Natural killer cell treated with Interleukin-12 subunit alpha and Interleukin-12 subunit beta and Interleukin-15 and Interleukin-18, amount 100 ng/mL, for 72 hours (primary cell): ENCODE measurements at regions not wholly inside any gene's neighbourhood (a gene's known extent, or its start where the extent isn't known, plus 50 kb on each side); places are given as distances from the start of the nearest gene placed in this dataset.
A peak's percentile ranks its signal among the peaks of the same experiment; 100 is the strongest.
"Not testable (repeated sequence)": the region's sequence is repeated elsewhere in the genome, so short reads cannot be mapped to it uniquely, and the experiment has no call there.

Experiments used
- ATAC-seq, 2 donors: fragments of 150-1000 bp; cut with Tn5 transposase in 1 of 2; sonication (Bioruptor Pico), chemical (Tn5 transposase) in 1 of 2; 2 replicates each; pipeline ENCODE4 v1.10.0; 2021
- DNase-seq: peaks from one replicate; pipeline ENCODE4 v3.0.0; 2022; ENCODE audit warnings: low spot score
- H3K27ac Mint-ChIP-seq, 2 donors: 1 replicate in 1 of 2; 2 replicates in 1 of 2; pipeline ENCODE4 v1.8.0; 2022; ENCODE audit warnings: mixed read lengths in 2 of 2, mild to moderate bottlenecking in 1 of 2, moderate library complexity in 1 of 2
- H3K27me3 Mint-ChIP-seq, 2 donors: 1 replicate in 1 of 2; 2 replicates in 1 of 2; pipeline ENCODE4 v1.8.0; 2022; ENCODE audit warnings: mixed read lengths in 2 of 2
- H3K36me3 Mint-ChIP-seq: one replicate; pipeline ENCODE4 v1.8.0; 2022; ENCODE audit warnings: mixed read lengths
- H3K4me1 Mint-ChIP-seq, 2 donors: 1 replicate in 1 of 2; 2 replicates in 1 of 2; pipeline ENCODE4 v1.8.0; 2022; ENCODE audit warnings: low read depth in 2 of 2, mixed read lengths in 2 of 2, mild to moderate bottlenecking in 1 of 2
- H3K4me3 Mint-ChIP-seq: one replicate; pipeline ENCODE4 v1.8.0; 2022; ENCODE audit warnings: mixed read lengths
- H3K9me3 Mint-ChIP-seq: 2 replicates; pipeline ENCODE4 v1.8.0; 2022; ENCODE audit warnings: mixed read lengths

GRCh38 chr16:13631213-13631767, 288.7 kb upstream of the ERCC4 start:
- no peak overlapping the region for H3K4me3 Mint-ChIP-seq
- DNase-seq (no peak), ATAC-seq (no peak)
- H3K36me3 Mint-ChIP-seq = no peaks in the 10 kb centered on the region
- peaks cover 4% of the 10 kb centered on the region for H3K9me3 Mint-ChIP-seq
- no peak overlapping the region for H3K27ac Mint-ChIP-seq
- H3K27me3 Mint-ChIP-seq = no peaks in the 10 kb centered on the region
- no peaks in the 10 kb centered on the region for H3K4me1 Mint-ChIP-seq

- peaks cover 8% of the 10 kb centered on the region for H3K9me3 Mint-ChIP-seq
- DNase-seq = no peak
Measured at GRCh38 chr16:13631916-13632315, 288.0 kb upstream of the ERCC4 start.

GRCh38 chr16:13632504-13632903, 287.4 kb upstream of the ERCC4 start:
- H3K27ac Mint-ChIP-seq, H3K27me3 Mint-ChIP-seq, H3K4me3 Mint-ChIP-seq, H3K4me1 Mint-ChIP-seq, H3K9me3 Mint-ChIP-seq, DNase-seq, ATAC-seq, H3K36me3 Mint-ChIP-seq: not testable (repeated sequence)

More at GRCh38 chr16:13631916-13632315, 288.0 kb upstream of the ERCC4 start:
- H3K4me3 Mint-ChIP-seq = no peak overlapping the region
- no peak overlapping the region for H3K27ac Mint-ChIP-seq
- no peaks in the 10 kb centered on the region for H3K4me1 Mint-ChIP-seq
- no peak for ATAC-seq
- H3K27me3 Mint-ChIP-seq = no peaks in the 10 kb centered on the region
- no peaks in the 10 kb centered on the region for H3K36me3 Mint-ChIP-seq

- Mint-ChIP-seq H3K4me3 (no peak overlapping the region), H3K36me3 (no peaks in the 10 kb centered on the region), H3K4me1 (no peaks in the 10 kb centered on the region), H3K27ac (no peak overlapping the region), H3K27me3 (no peaks in the 10 kb centered on the region), H3K9me3 (peaks cover 12% of the 10 kb centered on the region)
- no peak for DNase-seq
- ATAC-seq = no peak
Measured at GRCh38 chr16:13633391-13633861, 286.5 kb upstream of the ERCC4 start.

- ATAC-seq = no peak
- Mint-ChIP-seq H3K36me3 (no peaks in the 10 kb centered on the region), H3K9me3 (peaks cover 12% of the 10 kb centered on the region), H3K4me3 (no peak overlapping the region), H3K27me3 (no peaks in the 10 kb centered on the region), H3K27ac (no peak overlapping the region), H3K4me1 (no peaks in the 10 kb centered on the region)
- no peak for DNase-seq
Measured at GRCh38 chr16:13634253-13634652, 285.7 kb upstream of the ERCC4 start.

GRCh38 chr16:13634959-13635358, 285.0 kb upstream of the ERCC4 start:
- Mint-ChIP-seq H3K27me3 (no peaks in the 10 kb centered on the region), H3K4me3 (no peak overlapping the region), H3K36me3 (no peaks in the 10 kb centered on the region), H3K27ac (no peak overlapping the region), H3K9me3 (peaks cover 12% of the 10 kb centered on the region), H3K4me1 (no peaks in the 10 kb centered on the region)
- DNase-seq (no peak), ATAC-seq (no peak)

- Mint-ChIP-seq H3K4me3 (no peak overlapping the region), H3K27ac (no peak overlapping the region), H3K36me3 (no peaks in the 10 kb centered on the region), H3K9me3 (peaks cover 18% of the 10 kb centered on the region), H3K27me3 (no peaks in the 10 kb centered on the region), H3K4me1 (no peaks in the 10 kb centered on the region)
- DNase-seq (no peak), ATAC-seq (no peak)
Measured at GRCh38 chr16:13638218-13638617, 281.7 kb upstream of the ERCC4 start.

GRCh38 chr16:13643412-13643811, 276.5 kb upstream of the ERCC4 start:
- peak; percentile 28 to 46 for ATAC-seq
- Mint-ChIP-seq H3K4me3 (no peak overlapping the region), H3K36me3 (no peaks in the 10 kb centered on the region), H3K9me3 (peaks cover 10% of the 10 kb centered on the region), H3K27ac (no peak overlapping the region), H3K27me3 (peaks cover 4 to 7% of the 10 kb centered on the region in 2 donors), H3K4me1 (no peaks in the 10 kb centered on the region)
- no peak for DNase-seq

GRCh38 chr16:13645601-13646245, 274.2 kb upstream of the ERCC4 start:
- DNase-seq (no peak), ATAC-seq (no peak)
- Mint-ChIP-seq H3K9me3 (peaks cover 13% of the 10 kb centered on the region), H3K4me1 (no peaks in the 10 kb centered on the region), H3K27me3 (peaks cover 4 to 7% of the 10 kb centered on the region in 2 donors), H3K36me3 (no peaks in the 10 kb centered on the region), H3K4me3 (no peak overlapping the region), H3K27ac (no peak overlapping the region)

GRCh38 chr16:13660807-13661206, 259.1 kb upstream of the ERCC4 start:
- H3K27me3 Mint-ChIP-seq = no peaks in the 10 kb centered on the region
- no peak for ATAC-seq
- no peak overlapping the region for H3K27ac Mint-ChIP-seq
- H3K4me3 Mint-ChIP-seq = no peak overlapping the region
- H3K4me1 Mint-ChIP-seq = no peaks in the 10 kb centered on the region
- no peaks in the 10 kb centered on the region for H3K36me3 Mint-ChIP-seq
- no peak for DNase-seq
- peaks cover 4% of the 10 kb centered on the region for H3K9me3 Mint-ChIP-seq

- peaks cover 11% of the 10 kb centered on the region for H3K9me3 Mint-ChIP-seq
- no peak for DNase-seq
- H3K36me3 Mint-ChIP-seq = no peaks in the 10 kb centered on the region
- no peak overlapping the region for H3K4me3 Mint-ChIP-seq
- no peaks in the 10 kb centered on the region for H3K27me3 Mint-ChIP-seq
- H3K27ac Mint-ChIP-seq = no peak overlapping the region
- no peak for ATAC-seq
- H3K4me1 Mint-ChIP-seq = no peaks in the 10 kb centered on the region
Measured at GRCh38 chr16:13665876-13666275, 254.1 kb upstream of the ERCC4 start.

- ATAC-seq (no peak), DNase-seq (no peak)
- Mint-ChIP-seq H3K27ac (no peak overlapping the region), H3K27me3 (no peaks in the 10 kb centered on the region), H3K9me3 (peaks cover 17% of the 10 kb centered on the region), H3K36me3 (no peaks in the 10 kb centered on the region), H3K4me1 (no peaks in the 10 kb centered on the region), H3K4me3 (no peak overlapping the region)
Measured at GRCh38 chr16:13672196-13672595, 247.8 kb upstream of the ERCC4 start.

GRCh38 chr16:13680021-13680889, 239.7 kb upstream of the ERCC4 start:
- no peaks in the 10 kb centered on the region for H3K27me3 Mint-ChIP-seq
- no peak overlapping the region for H3K27ac Mint-ChIP-seq
- no peak for ATAC-seq
- DNase-seq = no peak
- H3K9me3 Mint-ChIP-seq = peaks cover 9% of the 10 kb centered on the region
- H3K36me3 Mint-ChIP-seq = no peaks in the 10 kb centered on the region
- H3K4me3 Mint-ChIP-seq = no peak overlapping the region
- H3K4me1 Mint-ChIP-seq = no peaks in the 10 kb centered on the region
